ENCODE measurements at regions not wholly inside any gene's neighbourhood (a gene's known extent, or its start where the extent isn't known, plus 50 kb on each side); places are given as distances from the start of the nearest gene placed in this dataset.

DNA sequence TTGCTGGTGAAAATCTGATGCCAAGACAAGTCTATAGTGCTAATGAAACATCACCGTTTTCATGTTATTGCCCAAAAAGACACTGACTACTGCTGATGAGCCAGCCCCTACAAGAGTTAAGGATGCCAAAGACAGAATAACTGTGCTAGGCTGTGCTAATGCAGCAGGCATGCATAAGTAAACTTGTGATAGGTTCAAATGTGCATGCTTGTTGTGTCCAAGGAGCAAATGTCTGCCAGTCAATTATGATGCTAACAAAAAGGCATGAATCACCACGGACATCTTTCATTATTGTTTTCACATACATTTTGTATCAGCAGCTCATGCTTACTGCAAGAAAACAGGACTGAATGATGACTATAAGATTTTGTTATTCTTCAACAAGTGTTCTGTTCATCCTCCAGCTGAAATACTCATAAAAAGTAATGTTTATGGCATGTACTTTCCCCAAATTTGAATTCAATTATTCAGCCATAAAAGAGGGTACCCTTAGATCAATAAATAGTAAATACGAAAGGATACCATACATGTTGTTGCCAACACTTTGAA lies 306.9 kb upstream of the ARSJ start:
- H3K36me3 ChIP-seq (ENCODE audit: control insufficient read depth, insufficient read depth, low read length) = no peaks in the 10 kb centered on the region
- no peak overlapping the region for H3K27ac Mint-ChIP-seq
- H3K27me3 Mint-ChIP-seq (ENCODE audit: low read depth in 2 of 2) = no peaks in the 10 kb centered on the region
- no peaks in the 10 kb centered on the region for H3K4me1 ChIP-seq (ENCODE audit: control insufficient read depth, insufficient read depth, low read length)
- H3K9me3 ChIP-seq (ENCODE audit: control insufficient read depth, insufficient read depth, low read length) = no peaks in the 10 kb centered on the region
- H3K4me3 ChIP-seq (ENCODE audit: low read length) = no peak overlapping the region
- H3K4me1 Mint-ChIP-seq = no peaks in the 10 kb centered on the region
- H3K27ac ChIP-seq (ENCODE audit: low read length) = no peak overlapping the region
- H3K4me3 Mint-ChIP-seq = no peak overlapping the region
- ATAC-seq = no peak
- no peak for DNase-seq
- TF ChIP-seq, protein P1, sequence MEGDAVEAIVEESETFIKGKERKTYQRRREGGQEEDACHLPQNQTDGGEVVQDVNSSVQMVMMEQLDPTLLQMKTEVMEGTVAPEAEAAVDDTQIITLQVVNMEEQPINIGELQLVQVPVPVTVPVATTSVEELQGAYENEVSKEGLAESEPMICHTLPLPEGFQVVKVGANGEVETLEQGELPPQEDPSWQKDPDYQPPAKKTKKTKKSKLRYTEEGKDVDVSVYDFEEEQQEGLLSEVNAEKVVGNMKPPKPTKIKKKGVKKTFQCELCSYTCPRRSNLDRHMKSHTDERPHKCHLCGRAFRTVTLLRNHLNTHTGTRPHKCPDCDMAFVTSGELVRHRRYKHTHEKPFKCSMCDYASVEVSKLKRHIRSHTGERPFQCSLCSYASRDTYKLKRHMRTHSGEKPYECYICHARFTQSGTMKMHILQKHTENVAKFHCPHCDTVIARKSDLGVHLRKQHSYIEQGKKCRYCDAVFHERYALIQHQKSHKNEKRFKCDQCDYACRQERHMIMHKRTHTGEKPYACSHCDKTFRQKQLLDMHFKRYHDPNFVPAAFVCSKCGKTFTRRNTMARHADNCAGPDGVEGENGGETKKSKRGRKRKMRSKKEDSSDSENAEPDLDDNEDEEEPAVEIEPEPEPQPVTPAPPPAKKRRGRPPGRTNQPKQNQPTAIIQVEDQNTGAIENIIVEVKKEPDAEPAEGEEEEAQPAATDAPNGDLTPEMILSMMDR (IDR thresholded peaks at IDR 0.05) = no peak
- intact Hi-C loops (cut with micrococcal nuclease) = no loop called here
- H3K9me3 Mint-ChIP-seq = peaks cover 6 to 8% of the 10 kb centered on the region in 2 donors
- 91% methylated on average over 2 of the region's 3 CpGs for WGBS (ENCODE audit: insufficient coverage)
- H3K27me3 ChIP-seq (ENCODE audit: control insufficient read depth, insufficient read depth, low read length) = no peaks in the 10 kb centered on the region
- no peaks in the 10 kb centered on the region for H3K36me3 Mint-ChIP-seq

DNA sequence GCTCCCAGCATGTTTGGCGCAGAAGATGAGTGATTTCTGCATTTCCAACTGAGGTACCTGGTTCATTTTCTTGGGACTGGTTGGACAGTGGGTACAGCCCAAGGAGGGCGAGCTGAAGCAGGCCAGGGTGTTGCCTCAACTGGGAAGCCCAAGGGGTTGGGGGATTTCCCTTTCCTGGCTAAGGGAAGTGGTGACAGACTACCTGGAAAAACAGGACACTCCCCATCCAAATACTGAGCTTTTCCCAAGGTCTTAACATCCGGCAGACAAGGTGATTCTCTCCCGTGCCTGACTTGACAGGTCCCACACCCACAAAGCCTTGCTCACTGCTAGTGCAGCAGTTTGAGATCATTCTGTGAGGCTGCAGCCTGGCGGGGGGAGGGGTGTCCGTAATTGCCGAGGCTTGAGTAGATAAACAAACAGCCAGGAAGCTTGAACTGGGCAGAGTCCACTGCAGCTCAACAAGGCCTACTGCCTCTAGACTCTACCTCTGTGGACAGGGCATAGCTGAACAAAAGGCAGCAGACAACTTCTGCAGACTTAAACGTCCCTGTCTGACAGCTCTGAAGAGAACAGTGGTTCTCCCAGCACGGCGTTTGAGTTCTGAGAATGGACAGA lies 307.7 kb upstream of the ARSJ start:
- 86% methylated on average over 10 of the region's 10 CpGs for WGBS (ENCODE audit: insufficient coverage)
- H3K4me3 Mint-ChIP-seq = no peak overlapping the region
- DNase-seq (no peak), ATAC-seq (no peak)
- intact Hi-C loops (cut with micrococcal nuclease) = no loop called here
- no peaks in the 10 kb centered on the region for H3K27me3 ChIP-seq (ENCODE audit: control insufficient read depth, insufficient read depth, low read length)
- no peak overlapping the region for H3K4me3 ChIP-seq (ENCODE audit: low read length)
- H3K4me1 Mint-ChIP-seq = no peaks in the 10 kb centered on the region
- H3K36me3 ChIP-seq (ENCODE audit: control insufficient read depth, insufficient read depth, low read length) = no peaks in the 10 kb centered on the region
- H3K9me3 Mint-ChIP-seq = peaks cover 6 to 8% of the 10 kb centered on the region in 2 donors
- no peaks in the 10 kb centered on the region for H3K36me3 Mint-ChIP-seq
- H3K9me3 ChIP-seq (ENCODE audit: control insufficient read depth, insufficient read depth, low read length) = no peaks in the 10 kb centered on the region
- TF ChIP-seq, protein P1 (IDR thresholded peaks at IDR 0.05) = no peak
- no peaks in the 10 kb centered on the region for H3K4me1 ChIP-seq (ENCODE audit: control insufficient read depth, insufficient read depth, low read length)
- no peak overlapping the region for H3K27ac ChIP-seq (ENCODE audit: low read length)
- H3K27ac Mint-ChIP-seq = no peak overlapping the region
- H3K27me3 Mint-ChIP-seq (ENCODE audit: low read depth in 2 of 2) = no peaks in the 10 kb centered on the region

DNA sequence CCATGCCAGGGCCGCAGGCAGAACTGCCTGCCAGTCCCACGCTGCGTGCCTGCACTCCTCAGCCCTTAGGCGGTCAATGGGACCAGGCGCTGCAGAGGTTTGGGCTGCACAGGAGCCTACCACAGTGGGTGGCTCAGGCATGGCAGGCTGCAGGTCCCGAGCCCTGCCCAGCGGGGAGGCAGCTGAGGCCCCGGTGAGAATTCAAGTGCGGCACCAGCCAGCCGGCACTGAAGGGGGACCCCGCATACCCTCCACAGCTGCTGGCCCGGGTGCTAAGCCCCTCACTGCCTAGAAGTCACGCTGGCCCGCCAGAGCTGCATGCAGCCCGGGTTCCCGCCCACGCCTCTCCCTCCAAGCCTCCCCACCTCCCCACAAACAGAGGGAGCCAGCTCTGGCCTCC lies 302.5 kb upstream of the UGT8 start:
- Mint-ChIP-seq H3K27ac (no peak overlapping the region), H3K9me3 (peaks cover 5% of the 10 kb centered on the region in 2 donors), H3K4me3 (no peak overlapping the region), H3K36me3 (no peaks in the 10 kb centered on the region), H3K4me1 (no peaks in the 10 kb centered on the region), H3K27me3 (ENCODE audit: low read depth in 2 of 2) (no peaks in the 10 kb centered on the region)
- Histone ChIP-seq H3K4me1 (ENCODE audit: control insufficient read depth, insufficient read depth, low read length) (no peaks in the 10 kb centered on the region), H3K36me3 (ENCODE audit: control insufficient read depth, insufficient read depth, low read length) (no peaks in the 10 kb centered on the region), H3K27me3 (ENCODE audit: control insufficient read depth, insufficient read depth, low read length) (no peaks in the 10 kb centered on the region), H3K27ac (ENCODE audit: low read length) (no peak overlapping the region), H3K4me3 (ENCODE audit: low read length) (no peak overlapping the region), H3K9me3 (ENCODE audit: control insufficient read depth, insufficient read depth, low read length) (no peaks in the 10 kb centered on the region)
- intact Hi-C loops (cut with micrococcal nuclease) = no loop called here
- 96% methylated on average over 17 of the region's 17 CpGs for WGBS (ENCODE audit: insufficient coverage)
- TF ChIP-seq, protein P1 (IDR thresholded peaks at IDR 0.05) = no peak
- no peak for DNase-seq
- no peak for ATAC-seq

DNA sequence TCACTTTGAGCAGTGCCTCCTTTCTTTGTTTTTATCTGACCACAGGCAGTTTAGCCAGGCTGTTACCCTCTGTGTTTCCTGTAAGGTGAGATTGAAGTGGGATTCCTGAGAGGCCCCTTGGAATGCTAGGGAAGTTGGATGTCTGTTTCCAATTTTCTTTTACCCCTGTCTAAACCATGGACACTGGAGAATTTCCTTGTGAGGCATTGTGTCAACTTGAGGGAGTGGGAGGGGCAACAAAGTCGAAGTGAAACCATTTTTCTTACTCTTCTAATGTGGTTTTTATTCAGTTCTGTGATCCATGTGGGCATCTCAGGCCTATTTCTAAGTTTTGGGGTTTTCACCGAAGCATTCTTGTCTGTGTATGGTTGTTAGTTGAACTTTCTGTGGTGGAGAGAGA lies 296.1 kb upstream of the UGT8 start:
- ATAC-seq (no peak), DNase-seq (no peak)
- Mint-ChIP-seq H3K27ac (no peak overlapping the region), H3K27me3 (ENCODE audit: low read depth in 2 of 2) (no peaks in the 10 kb centered on the region), H3K9me3 (peaks cover 6 to 8% of the 10 kb centered on the region in 2 donors), H3K36me3 (no peaks in the 10 kb centered on the region), H3K4me1 (no peaks in the 10 kb centered on the region), H3K4me3 (no peak overlapping the region)
- TF ChIP-seq, protein P1 (IDR thresholded peaks at IDR 0.05) = no peak
- peaks cover 4% of the 10 kb centered on the region for H3K9me3 ChIP-seq (ENCODE audit: control insufficient read depth, insufficient read depth, low read length)
- H3K4me1 ChIP-seq (ENCODE audit: control insufficient read depth, insufficient read depth, low read length) = no peaks in the 10 kb centered on the region
- no peak overlapping the region for H3K27ac ChIP-seq (ENCODE audit: low read length)
- H3K4me3 ChIP-seq (ENCODE audit: low read length) = no peak overlapping the region
- H3K27me3 ChIP-seq (ENCODE audit: control insufficient read depth, insufficient read depth, low read length) = no peaks in the 10 kb centered on the region
- 27% methylated on average over 2 of the region's 2 CpGs for WGBS (ENCODE audit: insufficient coverage)
- intact Hi-C loops (cut with micrococcal nuclease) = no loop called here
- no peaks in the 10 kb centered on the region for H3K36me3 ChIP-seq (ENCODE audit: control insufficient read depth, insufficient read depth, low read length)
